IMR-90 (cell line): ENCODE measurements at regions not wholly inside any gene's neighbourhood (a gene's known extent, or its start where the extent isn't known, plus 50 kb on each side); places are given as distances from the start of the nearest gene placed in this dataset.

Source experiments
- ATAC-seq: fragments of 200-7000 bp; cut with Tn5 transposase; 2 replicates; pipeline ENCODE4 v1.9.1; 2020; ENCODE audit warnings: low read depth, mild to moderate bottlenecking, moderate library complexity
- BruUV-seq: library from RNA; stranded (reverse); fragments of 400-500 nt; replicated peaks from 2 replicates; lab custom pipeline; 2021; lab: Mats Ljungman, UMichigan
- CTCF ChIA-PET: fragments of 300-600 bp; formaldehyde crosslinking; extraction: SDS; loops from one replicate; lab custom pipeline; 2021; ENCODE audit warnings: antibody characterized with exemption; lab: Yijun Ruan, JAX
- POLR2A ChIA-PET: fragments of 300-600 bp; sonication (Branson Sonifier 250); formaldehyde crosslinking; loops from one replicate; lab custom pipeline; 2022; ENCODE audit warnings: antibody characterized with exemption; ENCODE audit not compliant: unreplicated experiment; lab: Charles Lee
- DNase-seq: peaks from one replicate; pipeline ENCODE4 v3.0.0; 2013
- H2AFZ ChIP-seq: replicated peaks from 2 replicates; pipeline ENCODE3; 2013; ENCODE audit warnings: low read length, mild to moderate bottlenecking; ENCODE audit not compliant: poor library complexity
- H2AK5ac ChIP-seq: 2 replicates; pipeline ENCODE4 v1.6.1; 2013; ENCODE audit warnings: low read depth, low read length, inconsistent platforms
- H2AK9ac ChIP-seq: replicated peaks from 2 replicates; pipeline ENCODE3; 2013; ENCODE audit warnings: mild to moderate bottlenecking, low read depth, low read length, moderate library complexity; ENCODE audit not compliant: poor library complexity
- H2BK120ac ChIP-seq: 2 replicates; pipeline ENCODE4 v1.6.1; 2013; ENCODE audit warnings: low read depth, low read length, inconsistent platforms
- H2BK15ac ChIP-seq: 3 replicates; pipeline ENCODE4 v1.6.1; 2013; ENCODE audit warnings: low read depth, low read length, inconsistent platforms
- H2BK20ac ChIP-seq: 2 replicates; pipeline ENCODE4 v1.6.1; 2013; ENCODE audit warnings: low read depth, mild to moderate bottlenecking, inconsistent platforms, low read length, moderate library complexity
- H2BK5ac ChIP-seq: 2 replicates; pipeline ENCODE4 v1.6.1; 2013; ENCODE audit warnings: mild to moderate bottlenecking, low read depth, low read length, inconsistent platforms; ENCODE audit not compliant: poor library complexity, severe bottlenecking
- H3K14ac ChIP-seq: replicated peaks from 2 replicates; pipeline ENCODE4 v1.6.1; 2013; ENCODE audit warnings: low read depth, low read length, inconsistent platforms
- H3K18ac ChIP-seq: 2 replicates; pipeline ENCODE4 v1.6.1; 2013; ENCODE audit warnings: low read depth, low read length, control low read depth
- H3K23ac ChIP-seq: 2 replicates; pipeline ENCODE4 v1.6.1; 2013; ENCODE audit warnings: low read depth, low read length, inconsistent platforms
- H3K27ac ChIP-seq: 2 replicates; pipeline ENCODE4 v1.5.1; 2013; ENCODE audit warnings: mild to moderate bottlenecking, control low read depth, low read length; ENCODE audit not compliant: insufficient read depth
- H3K27me3 ChIP-seq: 2 replicates; pipeline ENCODE4 v1.6.1; 2013; ENCODE audit warnings: low read length; ENCODE audit not compliant: control insufficient read depth, insufficient read depth
- H3K36me3 ChIP-seq: 2 replicates; pipeline ENCODE4 v1.6.1; 2013; ENCODE audit warnings: low read length, mixed read lengths; ENCODE audit not compliant: control insufficient read depth, insufficient read depth
- H3K4ac ChIP-seq: 2 replicates; pipeline ENCODE4 v1.6.1; 2013; ENCODE audit warnings: low read depth, low read length, inconsistent platforms
- H3K4me1 ChIP-seq: 2 replicates; pipeline ENCODE4 v1.6.1; 2013; ENCODE audit warnings: low read length, mixed read lengths; ENCODE audit not compliant: control insufficient read depth, insufficient read depth
- H3K4me2 ChIP-seq: 2 replicates; pipeline ENCODE4 v1.6.1; 2013; ENCODE audit warnings: low read depth, mild to moderate bottlenecking, control low read depth, low read length, moderate library complexity
- H3K4me3 ChIP-seq: 2 replicates; pipeline ENCODE4 v1.5.1; 2013; ENCODE audit warnings: low read depth, mild to moderate bottlenecking, control low read depth, low read length, moderate library complexity; ENCODE audit not compliant: insufficient read depth
- H3K56ac ChIP-seq: 2 replicates; pipeline ENCODE4 v1.6.1; 2013; ENCODE audit warnings: low read length, inconsistent platforms; ENCODE audit not compliant: insufficient read depth; ENCODE audit errors: extremely low read depth
- H3K79me1 ChIP-seq, 2 experiments: 2 replicates each; pipeline ENCODE4 v1.6.1; 2013; ENCODE audit warnings: low read length in 2 of 2, inconsistent platforms in 1 of 2, low read depth in 1 of 2
- H3K9ac ChIP-seq: 2 replicates; pipeline ENCODE4 v1.6.1; 2013; ENCODE audit warnings: low read depth, low read length, control low read depth
- H3K9me1 ChIP-seq: 2 replicates; pipeline ENCODE4 v1.6.1; 2013; ENCODE audit warnings: low read length, inconsistent platforms; ENCODE audit not compliant: insufficient read depth
- H3K9me3 ChIP-seq: 2 replicates; pipeline ENCODE4 v1.6.1; 2013; ENCODE audit warnings: low read length; ENCODE audit not compliant: control insufficient read depth, insufficient read depth
- H4K20me1 ChIP-seq: 2 replicates; pipeline ENCODE4 v1.6.1; 2013; ENCODE audit warnings: low read length, inconsistent platforms; ENCODE audit not compliant: insufficient read depth
- H4K5ac ChIP-seq: 2 replicates; pipeline ENCODE4 v1.6.1; 2013; ENCODE audit warnings: mild to moderate bottlenecking, low read depth, low read length, control low read depth
- H4K8ac ChIP-seq, 2 experiments: 2 replicates each; pipeline ENCODE4 v1.6.1; 2013; ENCODE audit warnings: low read depth in 2 of 2, low read length in 2 of 2, control low read depth in 1 of 2, inconsistent platforms in 1 of 2
- H4K91ac ChIP-seq: 2 replicates; pipeline ENCODE4 v1.6.1; 2013; ENCODE audit warnings: low read depth, low read length, inconsistent platforms; ENCODE audit not compliant: insufficient read depth
- BHLHE40 ChIP-seq: fragments of 150-350 bp; IDR thresholded peaks from 2 replicates; pipeline ENCODE4 v1.6.1; 2016; ENCODE audit warnings: mild to moderate bottlenecking, low read depth, low read length
- MAFK ChIP-seq: IDR thresholded peaks from 2 replicates; pipeline ENCODE4 v1.6.1; 2012; ENCODE audit warnings: low read depth, low read length, improper control_type of control experiment
- MXI1 ChIP-seq: IDR thresholded peaks from 2 replicates; pipeline ENCODE4 v1.6.1; 2012; ENCODE audit warnings: low read depth, mild to moderate bottlenecking, low read length, moderate library complexity, borderline replicate concordance
- WGBS, 2 experiments: methylation state at CpG; one replicate each; pipeline versions ENCODE4 v1.1.5 to v1.1.7; 2013; ENCODE audit warnings: missing lambda C conversion rate in 2 of 2; ENCODE audit not compliant: insufficient read length in 1 of 2; ENCODE audit errors: extremely low coverage in 2 of 2; 5-methylcytosine and 5-hydroxymethylcytosine counted together
- dilution Hi-C: fragments of 300-500 bp; cut with HindIII; formaldehyde crosslinking; loops from one replicate; pipeline ENCODE4 v1.14.3; 2018; ENCODE audit warnings: low sequenced_read_pairs; ENCODE audit not compliant: unreplicated experiment
- in situ Hi-C: fragments of 300-500 bp; cut with MboI; formaldehyde crosslinking; loops from 3 replicates; pipeline ENCODE4 v1.14.3; 2019; ENCODE audit warnings: low sequenced_read_pairs, inconsistent platforms, mixed read lengths
- intact Hi-C: fragments of 100-400 bp; cut with micrococcal nuclease; formaldehyde crosslinking; loops from 2 replicates; pipeline ENCODE4 v1.10.0; 2022

GRCh38 chr20:6360766-6361165 lies 237.9 kb upstream of the FERMT1 start:
- no peak overlapping the region for H2BK20ac ChIP-seq
- no peaks in the 10 kb centered on the region for H3K79me1 ChIP-seq
- no peak overlapping the region for H3K4ac ChIP-seq
- TF ChIP-seq MAFK: no peak
- no peak for TF ChIP-seq BHLHE40
- TF ChIP-seq MXI1: no peak
- intact Hi-C loops: no loop called here
- BruUV-seq: no TSS peak
- ChIA-PET POLR2A (no interaction called here), CTCF (no interaction called here)
- no peak overlapping the region for H4K8ac ChIP-seq
- no peak overlapping the region for H2AFZ ChIP-seq
- no peak overlapping the region for H3K9ac ChIP-seq
- no peak overlapping the region for H3K4me3 ChIP-seq
- no peak overlapping the region for H2AK5ac ChIP-seq
- H3K14ac ChIP-seq: no peak overlapping the region
- ATAC-seq (no peak), DNase-seq (no peak)
- H3K36me3 ChIP-seq: no peaks in the 10 kb centered on the region
- in situ Hi-C loops: no loop called here
- H4K91ac ChIP-seq: no peak overlapping the region
- H2BK5ac ChIP-seq: no peak overlapping the region
- no peak overlapping the region for H3K27ac ChIP-seq
- H3K4me2 ChIP-seq: no peak overlapping the region
- H3K56ac ChIP-seq: no peak overlapping the region
- dilution Hi-C loops: no loop called here
- H3K27me3 ChIP-seq: no peaks in the 10 kb centered on the region
- H3K9me1 ChIP-seq: no peaks in the 10 kb centered on the region
- H2AK9ac ChIP-seq: no peak overlapping the region
- no peak overlapping the region for H3K23ac ChIP-seq
- no peak overlapping the region for H2BK120ac ChIP-seq
- H3K9me3 ChIP-seq: no peaks in the 10 kb centered on the region
- H4K20me1 ChIP-seq: no peaks in the 10 kb centered on the region
- WGBS, 2 experiments: no CpG with 5 or more reads among the region's 5 CpGs
- no peak overlapping the region for H2BK15ac ChIP-seq
- no peak overlapping the region for H3K18ac ChIP-seq
- H4K5ac ChIP-seq: no peak overlapping the region
- H3K4me1 ChIP-seq: no peaks in the 10 kb centered on the region
